ENCODE measurements at regions not wholly inside any gene's neighbourhood (a gene's known extent, or its start where the extent isn't known, plus 50 kb on each side); places are given as distances from the start of the nearest gene placed in this dataset.

GRCh38 chr4:135694066-135694465 is 1492.5 kb upstream of the PABPC4L start:
- DNase-seq = no peak
- no peaks in the 10 kb centered on the region for H3K9me3 ChIP-seq
- H3K4me3 ChIP-seq = no peak overlapping the region
- no peaks in the 10 kb centered on the region for H3K36me3 ChIP-seq
- no peaks in the 10 kb centered on the region for H3K27me3 ChIP-seq

- Histone ChIP-seq H3K4me3 (no peak overlapping the region), H3K36me3 (no peaks in the 10 kb centered on the region), H3K27me3 (no peaks in the 10 kb centered on the region), H3K9me3 (no peaks in the 10 kb centered on the region)
- no peak for DNase-seq
These were observed 1482.4 kb upstream of the PABPC4L start for GRCh38 chr4:135684001-135684400.

- Histone ChIP-seq H3K36me3 (no peaks in the 10 kb centered on the region), H3K9me3 (no peaks in the 10 kb centered on the region), H3K27me3 (no peaks in the 10 kb centered on the region), H3K4me3 (no peak overlapping the region)
- no peak for DNase-seq
These were observed 1470.6 kb upstream of the PABPC4L start for GRCh38 chr4:135672202-135672601.

- Histone ChIP-seq H3K27me3 (no peaks in the 10 kb centered on the region), H3K36me3 (no peaks in the 10 kb centered on the region), H3K9me3 (no peaks in the 10 kb centered on the region), H3K4me3 (no peak overlapping the region)
- DNase-seq = no peak
These were observed 1469.0 kb upstream of the PABPC4L start for GRCh38 chr4:135670548-135670947.

Measured in MG63 (cell line).